H1 (cell line): ENCODE measurements at regions not wholly inside any gene's neighbourhood (a gene's known extent, or its start where the extent isn't known, plus 50 kb on each side); places are given as distances from the start of the nearest gene placed in this dataset.

ENCODE experiments used
- CTCF ChIA-PET: fragments of 300-600 bp; sonication (Branson Sonifier 250); formaldehyde crosslinking; loops from one replicate; lab custom pipeline; 2021; ENCODE audit not compliant: partially characterized antibody; lab: Charles Lee
- POLR2A ChIA-PET: fragments of 300-600 bp; sonication (Branson Sonifier 250); formaldehyde crosslinking; loops from one replicate; lab custom pipeline; 2021; ENCODE audit warnings: inconsistent platforms; ENCODE audit not compliant: partially characterized antibody; lab: Charles Lee
- DNase-seq, 2 experiments: peaks; one replicate each; pipeline versions ENCODE4 v3.0.0 to v3.0.0-alpha.2; 2010 to 2022; ENCODE audit warnings: low spot score in 2 of 2, low read depth in 1 of 2, mixed read lengths in 1 of 2
- FAIRE-seq: peaks from 2 replicates; lab custom pipeline; 2011; peaks lifted over from hg19 to GRCh38; lab: Jason Lieb, UNC
- H2AFZ ChIP-seq: 2 replicates; pipeline ENCODE4 v1.8.1; 2012; ENCODE audit warnings: low read length, inconsistent platforms
- H2AK5ac ChIP-seq: 2 replicates; pipeline ENCODE4 v1.6.1; 2013; ENCODE audit warnings: low read depth, low read length
- H2BK120ac ChIP-seq: replicated peaks from 2 replicates; pipeline ENCODE3; 2013; ENCODE audit warnings: low read depth, low read length, inconsistent platforms
- H2BK12ac ChIP-seq: 2 replicates; pipeline ENCODE4 v1.6.1; 2013; ENCODE audit warnings: low read depth, low read length
- H2BK15ac ChIP-seq: 2 replicates; pipeline ENCODE4 v1.6.1; 2013; ENCODE audit warnings: low read length
- H2BK20ac ChIP-seq: 2 replicates; pipeline ENCODE4 v1.6.1; 2013; ENCODE audit warnings: low read length
- H2BK5ac ChIP-seq: 2 replicates; pipeline ENCODE4 v1.6.1; 2013; ENCODE audit warnings: low read depth, low read length
- H3K14ac ChIP-seq: 2 replicates; pipeline ENCODE4 v1.6.1; 2013; ENCODE audit warnings: inconsistent platforms; ENCODE audit not compliant: insufficient read length
- H3K18ac ChIP-seq: 2 replicates; pipeline ENCODE4 v1.6.1; 2013; ENCODE audit warnings: low read length; ENCODE audit errors: extremely low read depth
- H3K23ac ChIP-seq: 2 replicates; pipeline ENCODE4 v1.6.1; 2013; ENCODE audit warnings: inconsistent platforms; ENCODE audit not compliant: insufficient read length
- H3K23me2 ChIP-seq: 2 replicates; pipeline ENCODE4 v1.6.1; 2013; ENCODE audit warnings: low read depth, low read length
- H3K27ac ChIP-seq: 2 replicates; pipeline ENCODE4 v1.6.1; 2011; ENCODE audit warnings: low read depth, low read length, inconsistent platforms
- H3K27me3 ChIP-seq, 4 experiments: replicated peaks in 1 of 4; 1 replicate in 1 of 4; 2 replicates in 3 of 4; pipeline versions ENCODE4 v1.6.1 to v1.8.1; 2011 to 2013; ENCODE audit warnings: low read length in 3 of 4, mild to moderate bottlenecking in 3 of 4, inconsistent platforms in 2 of 4, mixed read lengths in 2 of 4, moderate library complexity in 1 of 4; ENCODE audit not compliant: control insufficient read depth in 3 of 4, insufficient read depth in 3 of 4; ENCODE audit errors: extremely low read depth in 1 of 4
- H3K36me3 ChIP-seq, 4 experiments: 2 replicates each; pipeline versions ENCODE4 v1.6.1 to v1.8.1; 2011 to 2013; ENCODE audit warnings: mild to moderate bottlenecking in 4 of 4, low read length in 3 of 4, moderate library complexity in 2 of 4, control low read depth in 1 of 4, inconsistent platforms in 1 of 4; ENCODE audit not compliant: insufficient read depth in 4 of 4, control insufficient read depth in 2 of 4
- H3K4ac ChIP-seq: replicated peaks from 2 replicates; pipeline ENCODE3; 2013; ENCODE audit warnings: low read length, low read depth, mixed read lengths, inconsistent platforms; ENCODE audit not compliant: insufficient read length
- H3K4me1 ChIP-seq, 4 experiments: replicated peaks in 1 of 4; 1 replicate in 1 of 4; 2 replicates in 3 of 4; pipeline versions ENCODE4 v1.6.1 to v1.8.1; 2011 to 2013; ENCODE audit warnings: low read length in 3 of 4, inconsistent platforms in 2 of 4, mixed read lengths in 1 of 4; ENCODE audit not compliant: insufficient read depth in 4 of 4, control insufficient read depth in 3 of 4
- H3K4me2 ChIP-seq, 2 experiments: 2 replicates each; pipeline versions ENCODE4 v1.6.1 to v1.8.1; 2011 to 2013; ENCODE audit warnings: low read depth in 2 of 2, low read length in 2 of 2, control low read depth in 1 of 2, inconsistent platforms in 1 of 2, mild to moderate bottlenecking in 1 of 2; ENCODE audit not compliant: insufficient read depth in 1 of 2
- H3K4me3 ChIP-seq, 4 experiments: fragments of 200-600, 300-600 bp in 1 of 4; sonication (generic), shearing (Covaris generic), sonication (Bioruptor Twin) in 1 of 4; 2 replicates each; pipeline versions ENCODE4 v1.5.1 to v1.8.1; 2011 to 2016; ENCODE audit warnings: low read length in 4 of 4, low read depth in 3 of 4, control low read depth in 2 of 4, inconsistent platforms in 2 of 4, mild to moderate bottlenecking in 2 of 4, mixed read lengths in 1 of 4, moderate library complexity in 1 of 4; ENCODE audit not compliant: insufficient read depth in 2 of 4; ENCODE audit errors: extremely low read depth in 1 of 4
- H3K56ac ChIP-seq: replicated peaks from 2 replicates; pipeline ENCODE3; 2013; ENCODE audit warnings: low read depth, mild to moderate bottlenecking, mixed read lengths, low read length, inconsistent platforms; ENCODE audit not compliant: insufficient read length
- H3K79me1 ChIP-seq: 2 replicates; pipeline ENCODE4 v1.6.1; 2013; ENCODE audit warnings: low read depth, low read length, control low read depth
- H3K79me2 ChIP-seq, 2 experiments: 2 replicates each; pipeline versions ENCODE4 v1.6.1 to v1.8.1; 2012 to 2013; ENCODE audit warnings: low read length in 2 of 2, mild to moderate bottlenecking in 2 of 2, inconsistent platforms in 1 of 2; ENCODE audit not compliant: insufficient read depth in 2 of 2, control insufficient read depth in 1 of 2
- H3K9ac ChIP-seq, 4 experiments: replicated peaks in 1 of 4; 1 replicate in 1 of 4; 2 replicates in 3 of 4; pipeline versions ENCODE4 v1.6.1 to v1.8.1; 2011 to 2013; ENCODE audit warnings: low read depth in 3 of 4, low read length in 3 of 4, control low read depth in 2 of 4, mild to moderate bottlenecking in 2 of 4, moderate library complexity in 2 of 4, inconsistent platforms in 1 of 4; ENCODE audit errors: extremely low read depth in 1 of 4
- H3K9me3 ChIP-seq, 2 experiments: 2 replicates each; pipeline versions ENCODE4 v1.6.1 to v1.8.1; 2012 to 2013; ENCODE audit warnings: mild to moderate bottlenecking in 2 of 2, moderate library complexity in 2 of 2, control low read depth in 1 of 2, inconsistent platforms in 1 of 2, low read depth in 1 of 2, low read length in 1 of 2, mixed read lengths in 1 of 2; ENCODE audit not compliant: insufficient read depth in 2 of 2
- H4K20me1 ChIP-seq, 2 experiments: replicated peaks in 1 of 2; 2 replicates each; pipeline versions ENCODE3 to v1.8.1; 2011 to 2013; ENCODE audit warnings: inconsistent platforms in 2 of 2, low read length in 2 of 2, mild to moderate bottlenecking in 1 of 2; ENCODE audit not compliant: insufficient read depth in 2 of 2, control insufficient read depth in 1 of 2
- H4K5ac ChIP-seq: 2 replicates; pipeline ENCODE4 v1.6.1; 2013; ENCODE audit warnings: low read length, low read depth, mixed read lengths, inconsistent platforms; ENCODE audit not compliant: insufficient read length
- H4K8ac ChIP-seq: 2 replicates; pipeline ENCODE4 v1.8.0; 2013; ENCODE audit warnings: mild to moderate bottlenecking, moderate library complexity, low read length, inconsistent platforms; ENCODE audit not compliant: insufficient read depth; ENCODE audit errors: extremely low read depth
- H4K91ac ChIP-seq: replicated peaks from 2 replicates; pipeline ENCODE3; 2013; ENCODE audit warnings: low read length, mixed read lengths, inconsistent platforms; ENCODE audit not compliant: insufficient read length
- POU5F1 ChIP-seq: IDR thresholded peaks from 2 replicates; pipeline ENCODE4 v1.6.1; 2011; ENCODE audit warnings: low read depth, mild to moderate bottlenecking, low read length, moderate library complexity
- WGBS, 2 experiments: shearing (Covaris generic) in 1 of 2; methylation state at CpG; one replicate each; pipeline versions ENCODE4 v1.1.6 to v1.1.7; 2013 to 2015; ENCODE audit warnings: low lambda C conversion rate in 2 of 2, mixed read lengths in 2 of 2, inconsistent platforms in 1 of 2, low coverage in 1 of 2, missing lambda C conversion rate in 1 of 2; ENCODE audit not compliant: insufficient replicate concordance in 2 of 2, insufficient coverage in 1 of 2, insufficient read length in 1 of 2; ENCODE audit errors: extremely low coverage in 1 of 2, missing lambda C conversion rate in 1 of 2; 5-methylcytosine and 5-hydroxymethylcytosine counted together

- Histone ChIP-seq H4K91ac (no peak overlapping the region), H3K4me3 (peak overlapping the region in 1 of 4 experiments; percentile 12; a peak in 1 of 8 replicates), H3K27ac (no peak overlapping the region), H3K56ac (no peak overlapping the region), H4K20me1 (no peaks in the 10 kb centered on the region), H3K23me2 (no peaks in the 10 kb centered on the region), H3K4me1 (peaks cover 5 to 11% (median 9%) of the 10 kb centered on the region in 4 experiments), H4K5ac (no peak overlapping the region), H3K9me3 (no peaks in the 10 kb centered on the region), H2AK5ac (no peak overlapping the region; the same call in 1 of the 2 replicates), H3K9ac (no peak overlapping the region), H3K14ac (no peak overlapping the region), H4K8ac (no peak overlapping the region), H2BK15ac (no peak overlapping the region; the same call in 1 of the 2 replicates), H3K27me3 (no peaks in the 10 kb centered on the region)
- 84% methylated on average over 4 of the region's 4 CpGs; no CpG with 5 or more reads in 1 of the 2 experiments for WGBS, 2 experiments
- FAIRE-seq = no peak
- no peak for TF ChIP-seq POU5F1
- TF ChIP-seq, all 59 proteins: peak for 0
- DNase-seq = no peak
- H3K36me3 ChIP-seq = no peaks in the 10 kb centered on the region
- no peak overlapping the region for H3K23ac ChIP-seq
- H2BK5ac ChIP-seq = peak overlapping the region; percentile 87; the same call in 1 of the 2 replicates
- no peaks in the 10 kb centered on the region for H3K79me1 ChIP-seq
- peak overlapping the region; percentile 23; the same call in 1 of the 2 replicates for H2BK20ac ChIP-seq
- peak overlapping the region; percentile 76 for H2BK120ac ChIP-seq
- H3K4me2 ChIP-seq = peak overlapping the region; percentile 22 to 41; a peak in 3 of 4 replicates
- no peak overlapping the region for H3K4ac ChIP-seq
- H3K18ac ChIP-seq = no peak overlapping the region; the same call in 1 of the 2 replicates
- peak overlapping the region; percentile 87; the same call in 1 of the 2 replicates for H2BK12ac ChIP-seq
- ChIA-PET POLR2A (interaction anchor here (0.7 kb wide), 1 partner anchor 39 kb away, joined by 3 read pairs; no protein-coding TSS in a partner anchor), CTCF (no interaction called here)
- H3K79me2 ChIP-seq = no peaks in the 10 kb centered on the region
- H2AFZ ChIP-seq = 0 out of 2 replicates have a peak overlapping the region, but pooled peaks have one; percentile 7
Observed at GRCh38 chr19:28394725-28395124, 818.2 kb downstream of the UQCRFS1 start.
